Posterior cingulate gyrus (tissue), 11 donors: ENCODE measurements at regions not wholly inside any gene's neighbourhood (a gene's known extent, or its start where the extent isn't known, plus 50 kb on each side); places are given as distances from the start of the nearest gene placed in this dataset.
"Not testable (repeated sequence)": the region's sequence is repeated elsewhere in the genome, so short reads cannot be mapped to it uniquely, and the experiment has no call there.

Source experiments
- DNase-seq, 10 donors: peaks; one replicate each; pipeline versions ENCODE4 v3.0.0 to v3.0.0-alpha.2; 2020 to 2021; ENCODE audit warnings: mixed read lengths in 3 of 10
- intact Hi-C: fragments of 100-400 bp; cut with DNase I; formaldehyde crosslinking; loops from one replicate; pipeline ENCODE4 v1.15.1; 2023

- no peak for DNase-seq
- intact Hi-C loops, result no loop called here
Observed at GRCh38 chr1:56095696-56096665, 483.4 kb downstream of the PLPP3 start.

GRCh38 chr1:56094168-56094567, 485.2 kb downstream of the PLPP3 start:
- no peak for DNase-seq
- intact Hi-C loops, result no loop called here

- intact Hi-C loops, result no loop called here
- DNase-seq, result no peak
Observed at GRCh38 chr1:56092684-56093570, 486.4 kb downstream of the PLPP3 start.

GRCh38 chr1:56089826-56090225, 489.5 kb downstream of the PLPP3 start:
- DNase-seq, intact Hi-C loops: not testable (repeated sequence)

- no peak for DNase-seq
- intact Hi-C loops, result no loop called here
Observed at GRCh38 chr1:56084246-56084645, 495.1 kb downstream of the PLPP3 start.

GRCh38 chr1:56081736-56082135, 497.6 kb downstream of the PLPP3 start:
- no peak for DNase-seq
- intact Hi-C loops, result no loop called here

GRCh38 chr1:56081173-56081572, 498.2 kb downstream of the PLPP3 start:
- intact Hi-C loops, result no loop called here
- DNase-seq, result peak in 1 of 10 donors; percentile 59

GRCh38 chr1:56080123-56080522, 499.2 kb downstream of the PLPP3 start:
- DNase-seq, result no peak
- intact Hi-C loops, result no loop called here

GRCh38 chr1:56079391-56079790, 500.0 kb downstream of the PLPP3 start:
- DNase-seq, result no peak
- intact Hi-C loops, result loop anchor here (5.0 kb wide), 1 partner anchor 503 kb away; no protein-coding TSS in a partner anchor

- intact Hi-C loops, result loop anchor here (5.0 kb wide), 1 partner anchor 505 kb away; no protein-coding TSS in a partner anchor
- DNase-seq, result no peak
Observed at GRCh38 chr1:56077206-56077605, 502.2 kb downstream of the PLPP3 start.

- intact Hi-C loops, result no loop called here
- DNase-seq, result no peak
Observed at GRCh38 chr1:56074007-56074651, 505.2 kb downstream of the PLPP3 start.

- no peak for DNase-seq
- intact Hi-C loops, result no loop called here
Observed at GRCh38 chr1:56073614-56074006, 505.8 kb downstream of the PLPP3 start.

- intact Hi-C loops, result no loop called here
- no peak for DNase-seq
Observed at GRCh38 chr1:56073206-56073605, 506.2 kb downstream of the PLPP3 start.

- intact Hi-C loops, result no loop called here
- DNase-seq, result no peak
Observed at GRCh38 chr1:56072310-56072709, 507.1 kb downstream of the PLPP3 start.

- intact Hi-C loops, result no loop called here
- no peak for DNase-seq
Observed at GRCh38 chr1:56071351-56071750, 508.0 kb downstream of the PLPP3 start.

GRCh38 chr1:56070601-56071000, 508.8 kb downstream of the PLPP3 start:
- intact Hi-C loops, result no loop called here
- no peak for DNase-seq

- no peak for DNase-seq
- intact Hi-C loops, result no loop called here
Observed at GRCh38 chr1:56069824-56070223, 509.5 kb downstream of the PLPP3 start.

- intact Hi-C loops, result no loop called here
- no peak for DNase-seq
Observed at GRCh38 chr1:56068908-56069307, 510.5 kb downstream of the PLPP3 start.

- DNase-seq, result no peak
- intact Hi-C loops, result no loop called here
Observed at GRCh38 chr1:56068210-56068609, 511.2 kb downstream of the PLPP3 start.

GRCh38 chr1:56065729-56066128, 513.6 kb downstream of the PLPP3 start:
- intact Hi-C loops, result no loop called here
- DNase-seq, result no peak

- no peak for DNase-seq
- intact Hi-C loops, result no loop called here
Observed at GRCh38 chr1:56064705-56065104, 514.7 kb downstream of the PLPP3 start.
